Fibroblast of upper back skin (primary cell): ENCODE measurements at regions not wholly inside any gene's neighbourhood (a gene's known extent, or its start where the extent isn't known, plus 50 kb on each side); places are given as distances from the start of the nearest gene placed in this dataset.
"Not testable (repeated sequence)": the region's sequence is repeated elsewhere in the genome, so short reads cannot be mapped to it uniquely, and the experiment has no call there.

ENCODE experiments used
- DNase-seq: peaks from one replicate; pipeline ENCODE4 v3.0.0-alpha.2; 2013

DNA sequence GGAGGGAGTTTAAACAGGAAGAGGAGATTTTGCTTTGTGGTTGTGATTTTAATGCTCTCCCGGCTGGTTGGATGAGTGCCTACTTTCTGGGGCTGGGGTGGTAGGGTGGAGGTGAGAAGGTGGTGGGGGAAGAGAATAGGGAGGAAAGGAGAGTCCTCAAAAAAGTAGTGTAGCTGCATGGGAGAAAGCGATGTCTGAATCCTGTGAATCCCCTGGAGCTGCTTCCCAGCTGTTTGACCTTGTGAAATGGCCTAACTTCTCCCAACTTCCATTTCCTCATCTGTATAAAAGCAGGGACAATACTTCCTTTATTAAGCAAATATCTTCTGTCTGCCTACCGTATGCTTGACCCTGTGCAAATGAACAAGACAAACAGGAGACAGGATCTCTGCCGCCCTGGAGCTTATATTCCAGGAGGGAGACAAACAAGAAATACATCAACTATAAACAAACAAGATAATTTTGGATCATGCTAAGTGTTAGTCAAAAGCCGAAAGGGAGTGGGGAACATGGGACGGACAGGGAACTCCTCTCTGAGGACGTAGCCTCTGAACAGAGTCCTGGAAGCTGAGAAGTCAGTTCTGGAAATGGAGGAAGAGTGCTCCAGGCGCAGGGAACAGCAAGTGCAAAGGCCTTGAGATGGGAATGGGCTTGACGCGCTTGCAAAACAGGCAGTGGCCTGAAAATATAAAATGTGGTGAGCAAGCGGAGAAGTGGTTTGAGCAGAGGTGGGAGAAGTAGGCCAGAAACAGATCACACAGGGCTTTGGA is 103.5 kb downstream of the SPRY4 start:
- DNase-seq: peak; percentile 18

DNA sequence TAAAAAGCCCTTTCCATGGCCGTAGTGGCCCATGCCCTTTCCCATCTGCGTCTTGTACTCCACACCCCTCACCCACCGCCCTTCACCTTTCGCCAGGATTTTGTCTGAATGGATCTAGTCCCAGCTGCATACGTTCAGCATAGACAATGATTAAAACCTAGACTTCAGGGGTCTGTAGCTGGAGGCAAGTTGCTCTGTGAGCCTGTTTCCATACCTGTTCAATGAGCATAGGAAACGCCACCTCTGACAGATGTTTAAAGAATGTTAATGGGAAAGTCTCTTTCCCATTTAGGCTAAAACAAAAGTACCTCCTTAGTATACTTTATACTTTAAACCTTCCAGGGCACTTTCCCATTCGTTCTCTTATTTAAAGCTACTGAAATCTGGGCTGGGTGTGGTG is 105.7 kb downstream of the SPRY4 start:
- no peak for DNase-seq

DNA sequence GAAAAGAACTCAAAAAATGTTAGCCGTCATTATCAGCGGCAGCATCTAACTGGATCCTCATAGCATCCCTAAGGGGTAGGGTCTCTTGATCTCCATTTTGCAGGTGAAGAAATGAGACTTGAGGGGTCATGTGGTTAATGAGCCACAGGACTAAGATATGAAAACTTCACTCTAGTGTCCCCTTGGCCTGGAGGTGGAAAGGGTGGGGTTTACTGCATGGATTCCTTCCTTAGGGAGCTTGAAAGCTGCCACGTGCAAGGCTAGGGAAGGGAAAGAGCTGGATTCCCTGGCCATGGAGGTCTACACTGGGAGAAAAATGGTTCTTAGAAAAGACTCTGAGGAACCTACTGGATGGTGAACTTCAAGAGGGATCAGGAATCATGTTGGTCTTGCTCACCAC is 107.9 kb downstream of the SPRY4 start:
- no peak for DNase-seq

DNA sequence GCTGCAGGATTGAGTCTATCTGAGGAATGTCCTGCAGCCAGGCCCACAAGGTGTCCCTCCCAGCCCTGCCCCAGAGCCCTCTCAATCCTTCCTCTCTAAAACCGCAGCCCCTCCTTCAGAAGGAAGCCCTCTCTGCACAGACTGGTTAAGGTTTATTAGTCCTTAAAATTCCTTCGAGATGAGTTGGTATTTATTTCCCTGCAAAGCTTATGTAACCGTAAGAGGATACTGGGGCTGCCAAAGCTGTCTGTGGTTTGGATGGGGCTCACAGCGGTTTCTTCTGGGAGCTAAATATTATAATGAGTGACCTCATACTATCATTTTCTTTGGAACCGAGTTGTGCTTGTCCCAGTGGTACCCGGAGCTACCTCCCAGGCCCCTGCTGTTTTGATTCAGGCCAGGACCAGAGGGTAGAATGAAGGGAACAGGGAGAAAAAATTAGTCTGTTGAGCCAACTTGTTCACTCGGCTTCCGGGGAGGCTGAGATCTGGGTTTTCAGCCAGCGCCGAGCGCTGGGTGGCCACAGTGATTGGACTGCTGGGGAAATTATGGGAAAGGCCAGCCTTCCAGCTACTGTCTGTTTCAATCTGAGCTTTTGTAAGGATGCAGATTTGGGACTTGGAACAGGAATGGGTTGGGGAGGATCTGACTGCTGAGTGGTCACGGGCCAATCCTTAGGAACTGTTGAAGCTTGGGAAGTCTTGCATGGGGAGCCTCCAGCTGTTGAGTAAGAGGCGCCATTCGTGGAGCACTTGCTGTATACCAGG is 107.5 kb downstream of the NDFIP1 start:
- peak; percentile 99 for DNase-seq

DNA sequence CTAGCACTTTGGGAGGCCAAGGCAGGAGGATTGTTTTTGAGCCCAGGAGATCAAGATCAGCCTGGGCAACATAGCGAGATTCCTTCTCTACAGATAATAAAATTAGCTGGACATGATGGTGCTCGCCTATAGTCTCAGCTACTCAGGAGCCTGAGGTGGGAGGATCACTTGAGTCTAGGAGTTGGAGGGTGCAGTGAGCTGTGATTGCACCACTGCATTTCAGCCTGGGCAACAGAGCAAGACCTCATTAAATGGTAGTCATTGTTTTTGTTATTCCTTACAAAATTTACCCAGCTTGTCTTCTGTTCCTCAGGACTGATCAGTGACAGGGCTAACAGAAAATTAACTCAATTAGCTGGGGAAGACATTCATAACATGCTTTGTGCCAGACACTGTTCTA is 104.5 kb downstream of the NDFIP1 start:
- DNase-seq: no peak

DNA sequence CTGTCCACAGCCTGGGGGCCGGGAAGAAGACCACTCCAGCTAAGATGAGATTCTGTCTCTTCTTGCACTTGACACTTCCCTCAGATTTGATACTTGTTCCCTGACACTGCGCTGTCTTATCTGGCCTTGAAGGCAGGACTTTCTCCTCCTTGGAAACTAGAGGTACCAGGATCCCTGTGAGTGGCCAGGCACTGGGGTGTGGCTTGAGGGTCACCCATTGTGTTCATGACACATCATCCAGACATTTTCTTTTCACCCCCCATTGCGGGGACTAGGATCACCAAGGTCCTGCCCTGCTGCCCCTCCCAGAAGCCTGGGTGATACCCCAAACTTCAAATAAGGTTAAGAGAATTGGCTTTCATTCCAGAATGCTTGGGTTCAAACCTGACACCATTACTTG is 103.3 kb downstream of the NDFIP1 start:
- DNase-seq: no peak

DNA sequence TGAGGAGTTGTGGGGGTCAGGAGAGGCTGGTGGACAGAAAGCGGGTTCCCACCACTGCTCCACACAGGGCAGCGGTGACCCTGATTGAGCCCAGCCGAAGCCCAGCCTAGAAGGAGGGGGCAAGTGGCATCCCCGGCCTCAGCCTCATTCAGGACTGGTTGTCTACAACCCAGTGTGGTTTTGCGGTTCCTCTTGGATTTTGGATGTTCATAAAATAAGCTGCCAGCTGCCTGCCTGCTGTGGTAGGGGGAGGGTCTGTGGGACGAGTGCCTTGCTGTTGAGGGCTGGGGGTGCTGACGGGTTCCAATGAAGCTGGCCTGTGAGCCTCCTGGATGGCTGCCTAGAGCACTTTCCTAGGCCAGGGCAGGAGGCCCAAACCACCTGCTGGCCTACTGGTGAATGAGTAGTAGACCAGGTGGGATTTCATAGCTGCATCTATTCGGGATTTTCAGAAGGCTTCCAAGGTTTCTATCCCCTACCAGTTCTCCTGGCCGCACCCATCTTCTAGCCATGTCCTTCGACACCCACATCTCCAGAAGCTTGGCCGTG is 102.4 kb downstream of the NDFIP1 start:
- DNase-seq: no peak

DNA sequence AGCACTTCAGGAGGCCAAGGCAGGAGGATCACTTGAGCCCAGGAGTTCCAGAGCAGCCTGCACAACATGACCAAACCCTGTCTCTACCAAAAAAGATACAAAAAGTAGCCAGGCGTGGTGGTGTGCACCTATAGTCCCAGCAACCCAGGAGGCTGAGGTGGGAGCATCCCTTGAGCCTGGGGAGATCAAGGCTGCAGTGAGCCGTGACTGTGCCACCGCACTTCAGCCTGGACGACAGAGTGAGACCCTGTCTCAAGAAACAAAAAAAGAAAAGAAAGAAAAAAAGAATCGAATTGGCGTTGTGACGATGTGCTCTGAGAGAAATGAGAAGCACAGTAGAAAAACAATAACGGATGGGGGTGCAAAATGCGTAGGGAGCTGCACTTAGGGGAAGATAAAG is 101.4 kb downstream of the NDFIP1 start:
- no peak for DNase-seq

DNA sequence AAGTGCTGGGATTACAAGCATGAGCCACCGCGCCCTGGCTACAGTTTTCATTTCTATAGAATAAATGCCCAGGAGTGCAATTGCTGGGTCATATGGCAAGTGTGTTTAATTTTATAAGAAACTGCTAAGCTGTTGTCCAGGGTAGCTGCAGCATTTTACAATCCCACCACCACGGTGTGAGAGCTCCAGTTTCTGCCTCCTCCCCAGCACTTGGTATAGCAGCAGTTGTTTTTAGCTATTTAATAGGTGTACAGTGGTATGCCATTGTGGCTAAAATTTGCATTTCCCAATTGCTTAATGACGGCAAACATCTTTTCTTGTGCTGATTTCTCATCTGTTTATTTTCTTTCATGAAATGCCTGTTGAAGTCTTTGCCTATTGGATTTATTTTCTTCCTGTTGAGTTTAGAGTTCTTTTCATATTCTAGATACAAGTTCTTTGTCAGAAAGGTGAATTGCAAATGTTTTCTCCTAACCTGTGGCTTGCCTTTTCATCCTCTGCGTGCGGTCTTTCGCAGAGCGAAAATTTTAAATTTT is 100.3 kb downstream of the NDFIP1 start:
- no peak for DNase-seq

DNA sequence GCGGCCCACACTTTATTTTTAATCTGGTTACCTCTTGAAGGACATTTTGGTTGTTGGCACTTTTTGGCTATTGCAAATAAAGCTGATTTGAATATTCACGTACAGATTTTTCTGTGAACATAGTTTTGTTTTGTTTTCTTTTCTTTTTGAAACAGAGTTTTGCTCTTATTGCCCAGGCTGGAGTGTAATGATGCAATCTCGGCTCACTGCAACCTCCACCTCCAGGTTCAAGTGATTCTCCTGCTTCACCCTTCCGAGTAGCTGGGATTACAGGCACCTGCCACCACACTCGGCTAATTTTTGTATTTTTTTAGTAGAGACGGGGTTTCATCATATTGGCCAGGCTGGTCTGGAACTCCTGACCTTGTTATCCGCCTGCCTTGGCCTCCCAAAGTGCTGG is 99.7 kb downstream of the NDFIP1 start:
- not testable (repeated sequence) for DNase-seq

DNA sequence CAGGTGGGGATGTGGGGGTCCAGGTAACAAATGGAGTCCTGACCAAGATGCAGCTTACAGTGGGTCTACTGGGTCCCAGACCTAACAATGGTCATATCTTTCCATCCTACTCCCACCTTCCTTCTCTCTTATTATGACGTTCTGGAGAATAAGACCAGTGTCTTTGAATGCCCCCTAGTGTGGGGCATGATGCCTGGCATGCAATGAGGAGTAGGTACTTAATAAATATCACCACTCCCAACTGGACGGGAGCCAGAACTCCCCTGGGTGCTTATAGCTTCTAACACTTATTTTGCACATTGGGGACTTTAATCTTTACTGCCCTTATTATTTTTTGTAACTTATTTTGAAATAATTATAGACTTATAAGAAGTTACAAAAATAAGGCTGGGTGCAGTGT is 98.2 kb downstream of the NDFIP1 start:
- no peak for DNase-seq

DNA sequence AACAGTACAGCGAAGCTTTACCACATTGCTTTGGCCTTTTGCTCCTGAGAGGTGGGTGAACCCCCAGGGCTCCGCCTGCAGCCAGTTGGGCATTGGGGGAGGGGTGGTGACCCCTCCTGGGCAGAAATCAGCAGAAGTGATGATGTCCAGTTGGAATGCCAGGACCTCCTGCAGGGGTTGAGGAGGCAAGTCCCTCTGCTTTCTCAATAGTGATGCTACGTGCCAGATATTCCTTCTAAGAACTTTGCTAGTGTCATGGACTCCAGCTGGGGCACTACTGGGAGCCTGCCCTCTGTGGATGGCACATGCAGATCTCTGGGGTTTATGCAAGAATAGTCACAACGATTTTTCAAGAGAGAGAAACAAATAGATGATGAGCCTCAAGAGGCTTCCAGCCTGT is 95.6 kb downstream of the NDFIP1 start:
- no peak for DNase-seq
